ENCODE measurements at regions not wholly inside any gene's neighbourhood (a gene's known extent, or its start where the extent isn't known, plus 50 kb on each side); places are given as distances from the start of the nearest gene placed in this dataset.
A peak's percentile ranks its signal among the peaks of the same experiment; 100 is the strongest.
"Not testable (repeated sequence)": the region's sequence is repeated elsewhere in the genome, so short reads cannot be mapped to it uniquely, and the experiment has no call there.

- no peak for DNase-seq (ENCODE audit: low read depth, low spot score)
- POLR2A ChIA-PET: no interaction called here
- CTCF ChIA-PET: interaction anchor here (2.0 kb wide), 1 partner anchor 11 kb away, joined by 6 read pairs; no protein-coding TSS in a partner anchor
- no peak overlapping the region for H3K4me3 ChIP-seq (ENCODE audit: low read depth, low read length)
- TF ChIP-seq CTCF (IDR thresholded peaks at IDR 0.05; ENCODE audit: insufficient read depth, low read length, missing control alignments): no peak
Measured at GRCh38 chr15:62362144-62362543, 197.1 kb upstream of the C2CD4B start.

GRCh38 chr15:62362608-62363007 lies 197.5 kb upstream of the C2CD4B start:
- CTCF ChIA-PET: interaction anchor here (0.6 to 2.0 kb wide), 2 partner anchors 12 to 32 kb away, joined by 3 to 6 read pairs; no protein-coding TSS in a partner anchor
- H3K4me3 ChIP-seq (ENCODE audit: low read depth, low read length): no peak overlapping the region
- POLR2A ChIA-PET: no interaction called here
- peak; percentile 45 for DNase-seq (ENCODE audit: low read depth, low spot score)
- no peak for TF ChIP-seq CTCF (IDR thresholded peaks at IDR 0.05; ENCODE audit: insufficient read depth, low read length, missing control alignments)

DNA sequence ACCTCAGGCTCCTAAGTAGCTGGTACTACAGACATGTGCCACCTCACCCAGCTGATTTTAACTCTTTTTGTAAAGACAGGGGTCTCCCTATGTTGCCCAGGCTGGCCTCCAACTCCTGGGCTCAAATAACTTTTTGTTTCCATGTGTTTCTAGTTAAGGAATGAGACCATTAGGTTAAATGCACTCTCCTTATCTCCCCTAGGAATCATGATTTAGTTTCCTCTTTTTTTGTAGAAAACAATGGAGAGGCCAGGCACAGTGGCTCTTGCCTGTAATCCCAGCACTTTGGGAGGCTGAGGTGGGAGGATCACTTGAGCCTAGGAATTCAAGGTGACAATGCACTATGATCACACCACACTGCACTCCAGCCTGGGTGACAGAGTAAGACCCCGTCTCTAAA lies 198.8 kb upstream of the C2CD4B start:
- no peak for TF ChIP-seq CTCF (IDR thresholded peaks at IDR 0.05; ENCODE audit: insufficient read depth, low read length, missing control alignments)
- DNase-seq (ENCODE audit: low read depth, low spot score): no peak
- CTCF ChIA-PET: interaction anchor here (0.8 kb wide), 1 partner anchor 19 kb away, joined by 3 read pairs; no protein-coding TSS in a partner anchor
- POLR2A ChIA-PET: no interaction called here
- no peak overlapping the region for H3K4me3 ChIP-seq (ENCODE audit: low read depth, low read length)

DNA sequence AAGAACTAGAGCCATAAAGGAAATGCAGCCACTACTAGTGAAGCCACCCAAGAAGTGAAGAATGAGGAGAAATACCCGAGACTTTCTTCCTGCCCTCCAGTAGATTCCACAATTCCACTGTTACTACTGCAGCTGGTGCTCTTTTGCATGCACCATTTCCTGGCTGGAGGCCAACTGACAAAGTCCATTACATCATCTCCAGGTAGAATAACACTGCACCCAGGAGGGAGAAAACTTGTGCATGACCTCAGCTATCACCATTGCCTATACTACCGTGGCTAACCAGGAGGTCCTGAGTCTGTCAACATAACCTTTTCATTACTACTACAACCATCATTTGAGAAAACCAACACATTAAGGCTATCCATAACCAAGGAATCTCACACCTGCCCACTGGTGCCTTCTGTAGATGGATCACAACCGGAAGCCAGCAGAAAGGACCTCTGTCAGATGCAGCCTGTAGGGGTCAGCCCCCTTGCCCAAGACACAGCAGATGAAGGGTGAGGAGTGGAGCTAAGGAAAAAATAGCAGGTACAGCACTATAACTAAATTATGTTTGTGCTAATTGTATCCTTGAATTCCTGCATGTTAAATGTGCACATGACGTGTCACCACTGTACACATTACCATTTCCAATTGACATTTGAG lies 200.8 kb upstream of the C2CD4B start:
- H3K4me3 ChIP-seq (ENCODE audit: low read depth, low read length): no peak overlapping the region
- no peak for DNase-seq (ENCODE audit: low read depth, low spot score)
- no peak for TF ChIP-seq CTCF (IDR thresholded peaks at IDR 0.05; ENCODE audit: insufficient read depth, low read length, missing control alignments)
- ChIA-PET POLR2A (no interaction called here), CTCF (no interaction called here)

- POLR2A ChIA-PET: no interaction called here
- no peak for DNase-seq (ENCODE audit: low read depth, low spot score)
- CTCF ChIA-PET: interaction anchor here (1.0 kb wide), 1 partner anchor 448 kb away, joined by 3 read pairs; no protein-coding TSS in a partner anchor
- H3K4me3 ChIP-seq (ENCODE audit: low read depth, low read length): no peak overlapping the region
- no peak for TF ChIP-seq CTCF (IDR thresholded peaks at IDR 0.05; ENCODE audit: insufficient read depth, low read length, missing control alignments)
Measured at GRCh38 chr15:62369454-62369853, 204.4 kb upstream of the C2CD4B start.

GRCh38 chr15:62371683-62372082 lies 206.6 kb upstream of the C2CD4B start:
- DNase-seq (ENCODE audit: low read depth, low spot score); CTCF ChIA-PET; POLR2A ChIA-PET; H3K4me3 ChIP-seq (ENCODE audit: low read depth, low read length): not testable (repeated sequence)
